ENCODE measurements at regions not wholly inside any gene's neighbourhood (a gene's known extent, or its start where the extent isn't known, plus 50 kb on each side); places are given as distances from the start of the nearest gene placed in this dataset.

GRCh38 chr4:144356941-144357381 lies 216.4 kb upstream of the GYPA start:
- H3K4me1 ChIP-seq (ENCODE audit: insufficient read depth, poor library complexity, severe bottlenecking), result peaks cover 7% of the 10 kb centered on the region
- ATAC-seq (ENCODE audit: low read depth), result no peak
- no peak for DNase-seq (ENCODE audit: low spot score)
- H3K36me3 ChIP-seq (ENCODE audit: low read depth), result no peaks in the 10 kb centered on the region
- H3K4me3 ChIP-seq (ENCODE audit: severe bottlenecking), result no peak overlapping the region
- H3K27ac ChIP-seq (ENCODE audit: poor library complexity, severe bottlenecking), result no peak overlapping the region
- H3K9me3 ChIP-seq (ENCODE audit: severe bottlenecking), result no peaks in the 10 kb centered on the region
- no peak for TF ChIP-seq CTCF (IDR thresholded peaks at IDR 0.05; ENCODE audit: poor library complexity, severe bottlenecking)
- H3K27me3 ChIP-seq (ENCODE audit: insufficient read depth, poor library complexity, severe bottlenecking), result no peaks in the 10 kb centered on the region

GRCh38 chr4:144357975-144358374 lies 217.5 kb upstream of the GYPA start:
- ATAC-seq (ENCODE audit: low read depth), result no peak
- no peak for DNase-seq (ENCODE audit: low spot score)

DNA sequence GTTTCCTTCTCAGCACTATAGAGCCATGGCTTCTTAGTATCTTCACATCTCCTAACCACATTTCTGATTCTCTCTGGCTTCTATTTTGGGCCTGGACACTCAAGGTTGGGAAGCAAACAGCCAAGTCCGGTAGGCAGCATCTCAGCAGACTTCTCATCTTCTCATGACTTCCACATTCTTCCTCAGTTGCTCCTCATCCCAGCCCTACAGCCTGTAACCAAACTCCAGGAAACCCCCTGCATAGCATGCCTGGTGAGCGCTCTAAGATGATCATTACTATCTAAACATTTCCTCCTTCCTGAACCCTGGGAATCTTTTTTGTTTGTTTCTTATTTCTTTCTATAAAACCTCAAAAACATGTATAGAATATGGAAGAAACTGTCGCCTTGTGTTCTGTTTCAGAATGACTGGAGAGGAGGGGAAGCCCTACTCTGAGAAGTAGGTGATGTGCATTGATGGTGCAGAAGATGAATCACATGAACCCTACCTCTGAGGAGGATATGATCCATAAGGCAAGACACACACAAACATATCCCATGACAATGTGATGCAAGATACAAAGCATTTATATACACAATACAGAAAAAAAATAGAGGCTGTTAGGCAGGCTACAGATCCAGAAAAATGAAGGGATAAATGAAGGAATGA lies 219.8 kb upstream of the GYPA start:
- Histone ChIP-seq H3K27ac (ENCODE audit: poor library complexity, severe bottlenecking) (no peak overlapping the region), H3K36me3 (ENCODE audit: low read depth) (no peaks in the 10 kb centered on the region), H3K27me3 (ENCODE audit: insufficient read depth, poor library complexity, severe bottlenecking) (no peaks in the 10 kb centered on the region), H3K4me3 (ENCODE audit: severe bottlenecking) (no peak overlapping the region), H3K9me3 (ENCODE audit: severe bottlenecking) (no peaks in the 10 kb centered on the region), H3K4me1 (ENCODE audit: insufficient read depth, poor library complexity, severe bottlenecking) (peaks cover 7% of the 10 kb centered on the region)
- DNase-seq (ENCODE audit: low spot score) (no peak), ATAC-seq (ENCODE audit: low read depth) (no peak)
- TF ChIP-seq CTCF (IDR thresholded peaks at IDR 0.05; ENCODE audit: poor library complexity, severe bottlenecking), result no peak

More at GRCh38 chr4:144357975-144358374, 217.5 kb upstream of the GYPA start:
- Histone ChIP-seq H3K27ac (ENCODE audit: poor library complexity, severe bottlenecking) (no peak overlapping the region), H3K4me1 (ENCODE audit: insufficient read depth, poor library complexity, severe bottlenecking) (peaks cover 7% of the 10 kb centered on the region), H3K36me3 (ENCODE audit: low read depth) (no peaks in the 10 kb centered on the region), H3K4me3 (ENCODE audit: severe bottlenecking) (no peak overlapping the region), H3K9me3 (ENCODE audit: severe bottlenecking) (no peaks in the 10 kb centered on the region), H3K27me3 (ENCODE audit: insufficient read depth, poor library complexity, severe bottlenecking) (no peaks in the 10 kb centered on the region)
- TF ChIP-seq CTCF (IDR thresholded peaks at IDR 0.05; ENCODE audit: poor library complexity, severe bottlenecking), result no peak

DNA sequence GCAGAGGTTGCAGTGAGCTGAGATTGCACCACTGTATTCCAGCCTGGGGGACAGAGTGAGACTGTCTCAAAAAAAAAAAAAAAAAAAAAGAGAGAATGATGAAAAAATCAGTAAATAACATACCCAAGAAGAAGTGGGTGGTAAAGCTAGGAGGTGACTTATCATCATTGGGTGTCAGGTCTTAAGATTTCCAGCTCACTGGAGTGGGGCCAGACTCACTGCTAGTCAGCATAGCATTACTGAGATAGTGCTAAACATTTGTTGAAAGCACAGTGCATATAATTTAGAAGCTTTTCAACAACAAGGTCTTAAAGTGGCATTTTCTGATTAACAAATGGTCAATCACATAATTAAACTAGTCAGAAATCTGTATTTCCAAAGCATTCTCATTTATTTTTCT lies 221.8 kb upstream of the GYPA start:
- ATAC-seq (ENCODE audit: low read depth) (no peak), DNase-seq (ENCODE audit: low spot score) (no peak)
- H3K36me3 ChIP-seq (ENCODE audit: low read depth), result no peaks in the 10 kb centered on the region
- no peaks in the 10 kb centered on the region for H3K9me3 ChIP-seq (ENCODE audit: severe bottlenecking)
- no peak for TF ChIP-seq CTCF (IDR thresholded peaks at IDR 0.05; ENCODE audit: poor library complexity, severe bottlenecking)
- no peaks in the 10 kb centered on the region for H3K4me1 ChIP-seq (ENCODE audit: insufficient read depth, poor library complexity, severe bottlenecking)
- no peak overlapping the region for H3K4me3 ChIP-seq (ENCODE audit: severe bottlenecking)
- H3K27me3 ChIP-seq (ENCODE audit: insufficient read depth, poor library complexity, severe bottlenecking), result no peaks in the 10 kb centered on the region
- H3K27ac ChIP-seq (ENCODE audit: poor library complexity, severe bottlenecking), result no peak overlapping the region

DNA sequence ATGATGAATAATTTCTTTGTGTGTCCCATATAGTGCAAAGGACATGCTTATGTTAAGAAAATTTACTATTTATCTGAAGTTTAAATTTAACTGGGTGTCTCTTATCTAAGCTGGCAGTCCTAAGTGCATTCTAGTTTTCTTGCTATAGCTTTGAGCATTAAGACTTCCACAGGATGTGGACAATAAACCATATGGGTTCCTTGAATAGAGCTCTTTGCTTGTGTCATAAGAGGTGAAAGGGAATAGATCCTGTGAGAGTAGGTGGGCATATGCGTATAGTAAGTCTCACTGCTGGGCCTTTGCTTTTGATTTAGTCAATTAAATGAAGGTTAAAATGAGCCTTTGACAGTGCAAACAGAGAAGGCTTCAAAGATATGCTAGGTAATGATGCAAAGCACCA lies 223.4 kb upstream of the GYPA start:
- Histone ChIP-seq H3K36me3 (ENCODE audit: low read depth) (no peaks in the 10 kb centered on the region), H3K4me1 (ENCODE audit: insufficient read depth, poor library complexity, severe bottlenecking) (no peaks in the 10 kb centered on the region), H3K27ac (ENCODE audit: poor library complexity, severe bottlenecking) (no peak overlapping the region), H3K27me3 (ENCODE audit: insufficient read depth, poor library complexity, severe bottlenecking) (no peaks in the 10 kb centered on the region), H3K9me3 (ENCODE audit: severe bottlenecking) (no peaks in the 10 kb centered on the region), H3K4me3 (ENCODE audit: severe bottlenecking) (no peak overlapping the region)
- no peak for ATAC-seq (ENCODE audit: low read depth)
- no peak for TF ChIP-seq CTCF (IDR thresholded peaks at IDR 0.05; ENCODE audit: poor library complexity, severe bottlenecking)
- DNase-seq (ENCODE audit: low spot score), result no peak
